NCI-H2171 (cell line): ENCODE measurements at regions not wholly inside any gene's neighbourhood (a gene's known extent, or its start where the extent isn't known, plus 50 kb on each side); places are given as distances from the start of the nearest gene placed in this dataset.

Source experiments
- DNase-seq: peaks from one replicate; lab custom pipeline; 2025; lab: John Stamatoyannopoulos, UW

DNA sequence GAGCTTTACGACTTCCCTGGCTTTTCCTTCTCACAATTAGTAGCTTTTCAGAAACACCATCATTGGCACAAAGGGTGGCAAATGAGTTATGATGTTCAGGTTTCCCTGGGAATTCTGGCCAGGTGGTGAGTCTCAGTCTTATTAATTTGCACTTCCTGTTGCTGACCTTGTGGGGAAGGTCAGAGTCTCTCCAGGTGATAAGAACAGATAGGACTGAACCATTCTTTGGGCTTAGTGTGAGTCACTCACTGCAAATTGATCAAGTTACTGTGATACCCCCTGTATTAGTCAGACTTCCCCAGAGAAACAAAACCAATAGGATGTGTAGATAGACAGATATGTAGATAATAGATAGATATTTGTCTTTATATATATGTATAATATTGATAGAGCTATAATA lies 53.8 kb upstream of the RANBP3L start:
- DNase-seq, result no peak

DNA sequence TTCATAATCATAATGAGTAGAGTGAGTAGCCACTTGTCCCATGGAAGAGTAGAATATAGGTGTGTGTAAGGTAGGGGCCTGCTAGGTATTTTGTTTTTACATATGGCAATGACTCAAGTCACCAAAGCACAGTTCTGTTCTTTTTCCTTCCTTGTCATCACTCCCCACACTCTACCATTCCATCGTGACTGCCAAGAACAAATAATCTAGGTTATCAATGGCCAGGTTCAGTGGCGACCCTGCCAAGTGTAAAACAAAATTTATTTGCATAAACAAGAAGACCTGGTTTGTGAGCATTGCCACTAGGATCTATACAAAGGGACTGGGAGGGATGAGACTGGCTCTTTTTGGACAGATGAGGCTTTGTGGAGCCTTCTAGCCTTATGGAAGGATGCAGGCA lies 55.2 kb upstream of the RANBP3L start:
- DNase-seq, result no peak

DNA sequence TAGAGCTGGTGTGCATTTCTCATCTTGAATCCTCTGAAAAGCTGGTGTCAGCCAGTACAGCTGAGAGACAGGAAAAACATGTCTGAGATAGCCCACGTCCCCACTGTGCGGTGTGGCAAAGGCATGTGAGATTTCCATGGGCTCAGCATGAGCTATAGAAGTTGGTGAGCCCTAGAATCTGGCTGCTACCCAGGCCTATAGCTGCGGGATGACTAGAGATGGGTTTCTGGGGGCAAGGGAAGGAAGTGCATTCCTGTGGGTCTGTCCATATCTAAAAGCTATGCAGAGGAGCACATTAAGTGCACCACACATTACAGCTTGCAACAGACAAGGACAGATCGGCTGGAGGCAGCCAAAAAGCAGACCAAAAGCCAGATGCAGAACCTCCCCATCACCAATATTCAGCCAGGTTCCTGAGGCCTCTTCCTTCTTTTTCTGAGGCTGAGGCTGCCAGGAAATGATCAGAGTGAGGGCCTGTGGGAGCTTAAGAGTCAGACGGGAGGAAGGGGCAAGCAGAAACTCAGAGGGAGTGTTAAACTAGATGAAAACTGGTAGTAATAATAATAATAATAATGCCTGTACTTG lies 55.8 kb upstream of the RANBP3L start:
- no peak for DNase-seq

DNA sequence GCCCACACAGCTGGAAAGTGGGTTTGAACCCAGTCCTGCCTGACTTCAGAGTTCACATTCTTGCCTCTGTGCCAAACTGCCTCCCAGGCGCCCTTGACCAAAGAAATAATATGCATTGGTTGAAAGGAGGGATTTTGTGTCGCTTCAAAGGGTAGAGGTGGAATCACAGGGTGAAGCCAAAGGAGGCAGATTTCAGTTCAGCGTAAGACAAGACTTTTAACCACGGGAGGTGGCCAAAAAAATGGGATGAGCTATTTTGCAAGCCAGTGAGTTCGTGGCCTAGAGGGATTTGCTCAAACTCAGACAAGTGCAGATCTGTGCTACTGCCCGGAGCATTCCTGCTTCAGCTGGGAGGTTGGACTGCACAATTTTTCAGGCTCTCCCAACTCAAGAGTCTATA lies 57.6 kb upstream of the RANBP3L start:
- no peak for DNase-seq

DNA sequence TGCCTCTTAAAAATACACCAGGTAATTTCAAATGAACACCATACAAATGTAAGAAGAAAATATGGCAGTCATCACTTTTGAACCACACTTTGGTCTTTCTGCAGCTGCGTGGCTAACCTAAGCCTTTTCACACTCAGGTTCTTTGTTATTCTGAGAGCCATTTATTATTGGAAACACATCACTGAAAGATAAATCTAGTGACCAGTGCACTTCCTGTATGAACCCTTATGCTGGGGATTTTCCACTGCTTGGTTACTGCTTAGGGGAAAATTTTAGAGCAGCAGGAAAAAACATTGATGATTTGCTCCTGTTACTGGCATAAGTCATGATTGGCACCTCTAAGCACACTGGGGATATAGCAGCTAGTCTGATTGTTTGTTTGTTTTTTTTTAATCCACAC lies 58.6 kb upstream of the RANBP3L start:
- DNase-seq, result no peak

DNA sequence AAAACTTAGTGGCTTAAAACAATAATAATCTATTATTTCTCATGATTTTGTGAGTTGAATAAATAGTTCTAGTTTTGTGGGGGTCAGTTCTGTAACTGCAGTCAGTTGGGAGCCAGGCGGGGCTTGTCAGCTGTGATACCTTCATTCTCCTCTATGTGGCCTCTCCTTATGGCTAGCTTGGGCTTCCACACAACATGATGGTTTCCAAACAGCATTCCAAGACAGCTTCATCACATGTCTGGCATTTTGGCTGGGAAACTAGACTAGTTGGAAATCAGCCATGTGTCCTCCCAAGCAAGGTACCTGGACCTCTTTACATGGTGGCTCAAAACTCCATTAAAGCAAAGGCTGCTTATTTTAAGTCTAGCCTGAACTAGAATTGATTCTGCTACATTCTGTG lies 61.4 kb upstream of the RANBP3L start:
- DNase-seq, result no peak

DNA sequence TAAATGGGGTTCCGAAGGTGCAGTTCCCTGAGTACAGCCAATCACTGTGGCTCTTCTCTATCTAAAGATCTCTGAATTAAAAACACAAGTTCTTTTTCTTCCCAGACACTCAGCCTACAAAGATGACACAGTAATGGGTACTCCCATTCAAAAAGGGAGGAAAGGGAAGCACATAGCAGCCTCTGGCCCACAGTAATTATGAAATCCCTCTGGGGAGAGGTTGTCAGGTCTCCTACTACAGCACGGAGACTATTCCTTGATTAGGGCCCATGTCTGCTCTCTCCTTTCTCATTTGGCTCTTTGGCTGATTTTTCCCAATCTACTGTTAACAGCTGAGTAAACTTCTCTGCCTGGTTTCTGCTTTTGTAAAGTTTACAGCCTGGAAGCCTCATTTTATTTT lies 62.0 kb upstream of the RANBP3L start:
- DNase-seq, result no peak

DNA sequence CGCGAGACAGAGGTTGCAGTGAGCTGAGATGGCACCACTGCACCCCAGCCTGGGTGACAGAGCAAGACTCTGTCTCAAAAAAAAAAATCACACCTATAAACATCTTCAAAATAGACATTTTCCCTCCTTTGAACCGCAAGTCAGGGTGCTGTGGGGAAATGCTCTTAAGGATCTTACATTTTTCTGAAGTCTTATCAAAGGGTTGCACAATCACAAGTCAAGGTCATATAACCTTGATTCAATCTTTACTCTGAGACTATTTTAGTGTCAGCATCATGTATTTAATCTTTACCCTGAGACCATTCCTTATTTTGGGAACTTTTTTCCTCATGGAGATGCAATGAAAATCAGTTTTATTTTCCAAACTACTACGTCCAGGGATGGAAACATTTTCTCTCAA lies 62.8 kb upstream of the RANBP3L start:
- DNase-seq, result no peak

DNA sequence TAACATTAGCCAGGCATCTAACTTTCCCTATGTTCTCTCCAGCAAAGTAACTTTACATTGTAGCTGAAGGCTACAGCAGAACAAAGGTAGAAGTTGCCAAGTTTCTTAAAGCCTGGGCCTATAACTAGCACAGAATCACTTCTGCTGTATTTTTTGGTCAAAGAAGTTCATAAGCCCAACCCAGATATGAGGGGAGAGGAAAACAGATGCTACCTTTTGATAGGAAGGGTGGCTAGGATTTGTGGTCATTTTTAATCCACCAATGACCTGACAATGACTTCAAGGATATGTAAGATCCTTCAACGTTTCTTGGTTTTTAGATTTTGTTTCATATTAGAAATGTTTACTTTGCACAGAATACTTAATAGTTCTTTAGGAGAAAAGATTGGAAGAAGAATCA lies 64.2 kb upstream of the RANBP3L start:
- DNase-seq, result no peak

DNA sequence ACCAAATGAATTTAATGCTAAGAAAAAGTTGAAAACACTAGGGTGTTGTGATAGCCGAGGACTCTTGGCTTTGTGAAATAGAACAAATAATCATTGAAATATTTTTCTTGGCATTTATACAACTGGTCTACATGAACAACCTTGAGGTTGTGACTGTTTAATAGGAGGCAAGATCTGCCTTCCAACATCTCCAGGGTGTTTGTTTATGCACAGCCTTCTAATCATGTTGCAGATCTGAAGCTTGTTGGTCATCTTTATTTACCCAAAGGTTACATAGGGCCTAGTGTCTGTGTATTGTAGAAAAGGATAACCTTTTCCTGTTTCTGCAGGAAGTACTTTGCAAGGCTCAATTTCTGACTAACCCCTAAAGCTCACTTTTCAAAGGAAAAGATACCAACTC lies 65.2 kb upstream of the RANBP3L start:
- DNase-seq, result no peak

DNA sequence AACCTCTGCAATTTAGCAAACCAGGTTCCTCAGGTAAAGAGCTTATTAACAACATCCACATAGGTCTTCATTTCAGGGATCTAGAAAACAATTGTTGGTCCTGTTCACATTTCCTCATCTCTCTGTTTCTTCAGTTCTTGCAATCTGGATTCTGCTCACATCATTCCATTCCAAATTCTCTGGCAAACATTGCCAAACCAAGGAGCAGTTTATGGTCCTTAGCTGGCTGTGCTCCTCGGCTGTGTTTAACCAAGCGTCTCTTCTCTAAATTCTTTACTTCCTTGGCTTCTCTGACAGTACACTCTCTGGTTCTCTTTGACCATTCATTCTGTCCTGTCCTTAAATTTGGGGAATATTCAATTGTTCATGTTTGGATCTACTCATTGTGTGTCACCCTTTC lies 65.8 kb upstream of the RANBP3L start:
- DNase-seq, result no peak

DNA sequence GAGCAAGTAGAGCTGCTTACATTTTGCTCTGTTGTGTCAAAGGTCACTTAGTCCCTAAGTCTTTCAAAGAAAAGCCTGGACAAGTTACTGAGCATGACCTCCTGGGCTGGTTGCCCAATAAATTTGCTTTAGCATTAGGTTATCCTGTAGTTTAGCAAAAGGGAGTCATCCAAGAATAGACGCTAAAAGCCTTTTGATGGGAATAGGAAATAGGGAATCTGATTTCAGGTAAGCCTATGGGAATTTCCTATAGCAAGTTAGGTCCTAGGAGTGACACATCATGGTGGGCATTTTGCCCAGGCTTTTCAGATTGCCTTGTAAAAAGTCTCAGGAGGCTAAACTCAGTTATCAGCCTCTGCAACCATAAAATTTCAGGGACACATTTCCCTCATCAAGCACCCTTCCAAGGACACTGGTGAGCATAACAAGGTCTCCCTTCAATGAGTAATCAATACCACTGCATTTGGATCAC lies 67.6 kb upstream of the RANBP3L start:
- DNase-seq, result no peak

DNA sequence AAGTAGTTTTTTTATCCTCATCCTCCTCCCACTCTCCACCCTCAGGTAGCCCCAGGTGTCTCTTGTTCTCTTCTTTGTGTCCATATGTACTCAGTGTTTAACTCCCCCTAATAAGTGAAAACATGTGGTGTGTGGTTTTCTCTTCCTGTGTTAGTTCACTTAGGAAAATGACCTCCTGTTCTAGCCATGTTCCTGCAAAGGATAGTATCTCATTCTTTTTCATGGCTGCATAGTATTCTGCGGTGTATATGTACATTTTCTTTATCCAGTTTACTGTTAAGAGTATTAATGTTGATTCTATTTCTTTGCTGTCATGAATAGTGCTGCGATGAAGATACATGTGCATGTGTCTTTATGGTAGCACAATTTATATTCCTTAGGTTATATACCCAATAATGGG lies 68.4 kb upstream of the RANBP3L start:
- no peak for DNase-seq

DNA sequence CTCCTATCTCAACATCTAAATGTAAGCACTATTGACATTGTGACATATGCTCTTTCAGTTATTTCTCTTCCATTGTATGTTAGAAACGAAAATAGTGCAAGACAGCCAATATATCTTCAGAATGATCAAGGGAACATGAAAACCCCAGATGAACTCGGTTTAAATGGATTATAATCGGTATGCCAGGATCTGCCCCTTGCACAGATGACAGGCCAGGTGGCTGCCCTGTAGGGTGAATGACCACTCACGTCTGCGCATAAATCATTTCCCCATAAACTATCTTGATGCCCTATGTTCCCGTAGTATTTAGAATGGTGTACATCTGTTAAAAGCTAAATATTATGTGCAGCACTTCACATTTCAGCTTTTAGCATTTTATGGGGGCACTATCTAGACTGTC lies 69.7 kb upstream of the RANBP3L start:
- no peak for DNase-seq

DNA sequence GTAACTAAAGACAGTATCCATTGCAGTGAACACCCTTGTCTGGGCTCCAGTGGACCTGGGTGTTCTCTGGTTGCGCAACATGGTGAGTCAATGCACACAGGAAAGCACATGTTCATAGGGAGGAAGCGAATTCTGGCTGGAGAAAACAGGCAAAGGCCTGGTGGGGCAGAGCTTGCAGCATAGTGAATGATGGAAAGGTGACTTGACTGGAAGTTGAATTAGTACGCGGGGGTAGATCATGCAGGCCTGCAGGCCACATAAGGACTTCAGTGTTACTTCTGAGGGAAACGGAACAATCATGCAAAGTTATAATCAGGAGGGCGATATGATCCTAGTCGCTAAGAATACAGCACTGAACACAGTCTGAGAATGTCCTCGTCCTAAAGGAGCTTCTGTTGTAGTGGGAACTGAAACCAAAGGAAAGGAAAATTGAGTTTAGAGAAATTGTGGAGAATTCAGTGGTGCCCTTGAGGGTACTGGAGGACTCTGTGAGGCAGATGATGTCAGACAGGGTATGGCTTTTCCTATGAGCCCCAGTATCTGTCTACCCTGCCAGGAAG lies 71.9 kb upstream of the RANBP3L start:
- DNase-seq, result no peak

DNA sequence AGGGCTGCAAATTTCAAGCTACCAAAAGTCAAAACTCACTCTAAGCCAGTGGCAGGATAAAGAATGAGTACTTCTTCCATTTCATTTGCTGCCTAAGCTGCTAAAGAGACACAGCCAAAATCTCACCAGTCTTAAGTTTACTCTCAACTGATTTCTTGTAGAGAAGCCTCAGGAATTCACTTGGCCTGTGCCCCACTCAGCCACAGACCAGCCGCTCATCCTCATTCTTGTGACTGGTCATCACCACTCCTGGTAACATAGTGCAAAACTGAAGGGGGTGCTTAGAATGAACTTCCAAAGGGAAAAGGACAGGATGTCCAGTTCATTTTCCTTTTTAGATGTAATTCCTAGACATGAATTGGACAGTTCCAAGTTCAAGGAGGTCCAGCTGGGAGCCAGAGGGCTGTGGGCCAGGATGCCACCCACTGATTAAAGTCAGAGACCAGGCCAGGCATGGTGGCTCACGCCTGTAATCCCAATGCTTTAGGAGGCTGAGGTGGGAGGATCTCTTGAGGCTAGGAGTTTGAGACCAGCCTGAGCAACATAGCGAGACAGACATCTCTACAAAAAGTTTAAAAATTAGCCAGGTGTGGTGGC lies 72.7 kb upstream of the RANBP3L start:
- DNase-seq, result no peak

DNA sequence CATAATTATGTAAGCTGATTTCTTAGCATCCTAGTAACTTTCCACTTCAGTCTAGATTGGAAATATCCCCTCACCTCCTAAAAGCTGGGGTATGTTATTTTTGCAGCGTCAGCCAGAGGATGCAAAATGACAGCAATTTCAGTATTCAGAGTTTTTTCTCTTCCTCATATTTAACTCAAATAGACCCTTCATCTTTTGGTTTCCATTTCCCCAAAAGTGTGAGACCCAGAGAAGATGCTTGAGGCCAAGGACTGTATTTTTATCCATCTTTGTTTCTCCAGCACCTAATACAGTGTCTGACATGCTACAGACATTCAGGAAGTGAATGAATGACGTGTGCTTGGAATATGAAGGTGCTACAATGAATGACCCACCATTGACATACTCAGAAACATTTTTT lies 75.5 kb upstream of the RANBP3L start:
- no peak for DNase-seq

DNA sequence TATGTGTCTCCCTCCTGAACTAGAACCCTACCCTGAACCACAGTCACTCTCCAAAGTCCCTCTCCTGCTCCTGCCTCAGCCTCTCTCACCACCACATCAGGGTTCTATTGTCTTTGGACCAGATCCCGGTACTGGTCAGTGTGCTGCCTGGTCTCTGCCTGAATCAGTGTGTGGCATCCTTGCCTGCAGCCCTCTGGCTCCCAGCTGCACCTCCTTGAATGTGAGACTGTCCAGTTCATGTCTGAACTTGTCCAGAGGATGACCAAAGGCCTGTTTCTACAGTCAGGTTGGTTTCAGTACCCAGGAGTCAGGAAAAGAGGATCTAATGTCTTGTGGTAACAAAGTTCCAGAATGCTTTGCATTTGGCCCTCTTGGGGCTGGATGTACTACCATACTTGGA lies 76.8 kb upstream of the RANBP3L start:
- DNase-seq, result no peak

DNA sequence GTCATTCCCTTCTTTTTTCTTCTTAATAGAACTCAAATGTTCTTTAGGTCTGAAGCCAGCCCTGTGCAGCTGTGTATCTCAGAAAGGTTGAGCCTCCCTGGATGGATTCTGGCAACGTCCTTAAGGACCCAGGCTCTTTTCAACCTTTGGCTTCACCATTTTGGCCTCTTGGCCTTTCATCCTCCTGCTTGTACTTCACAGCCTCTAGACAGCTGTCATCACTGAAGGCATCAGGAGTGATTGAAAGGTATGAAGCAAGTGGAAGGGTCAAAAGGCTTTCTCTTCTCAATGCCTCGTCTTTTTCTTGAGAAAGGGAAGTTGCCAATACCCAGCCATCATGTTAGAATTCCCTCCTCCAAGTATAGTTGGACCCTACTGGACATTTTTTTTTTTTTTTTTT lies 81.2 kb upstream of the RANBP3L start:
- DNase-seq, result no peak

DNA sequence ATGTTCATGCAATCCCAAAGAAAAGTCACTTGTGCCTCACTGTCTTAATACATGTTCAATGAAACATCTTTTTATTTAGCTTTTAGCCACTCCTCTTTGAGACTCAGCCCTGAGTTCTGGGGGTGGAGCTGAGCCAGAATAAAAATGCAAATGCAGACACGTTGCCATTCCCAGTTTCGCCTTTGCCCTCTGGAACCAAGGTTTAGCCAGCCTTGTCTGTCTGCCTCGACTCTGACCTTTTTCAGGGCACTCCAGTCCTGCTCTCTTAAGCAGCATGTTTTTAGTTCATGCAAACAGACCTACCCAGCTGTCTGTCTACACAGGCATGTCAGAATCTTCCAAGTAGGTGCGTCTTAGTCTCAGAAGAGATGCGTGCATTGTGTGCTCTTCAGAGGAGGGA lies 82.2 kb upstream of the RANBP3L start:
- DNase-seq, result no peak

DNA sequence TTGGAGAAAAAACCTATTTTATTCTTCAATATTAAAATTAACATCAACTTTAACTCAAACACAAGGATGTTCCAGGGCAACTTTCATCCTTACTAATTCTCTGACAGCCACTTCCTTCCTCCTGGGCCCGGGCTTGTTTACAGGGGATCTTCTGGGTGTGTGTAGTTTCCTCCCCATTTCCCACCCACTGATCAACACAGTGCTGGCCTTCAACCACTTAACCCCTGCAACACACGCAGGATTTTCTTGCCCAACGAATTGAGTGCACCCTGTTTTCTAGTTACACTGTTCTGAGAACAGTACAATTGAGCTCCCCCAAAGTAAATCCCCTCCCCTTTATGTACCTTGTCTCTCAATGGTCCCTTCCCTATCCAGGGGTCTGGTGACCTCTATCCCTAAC lies 83.1 kb upstream of the RANBP3L start:
- DNase-seq, result no peak

DNA sequence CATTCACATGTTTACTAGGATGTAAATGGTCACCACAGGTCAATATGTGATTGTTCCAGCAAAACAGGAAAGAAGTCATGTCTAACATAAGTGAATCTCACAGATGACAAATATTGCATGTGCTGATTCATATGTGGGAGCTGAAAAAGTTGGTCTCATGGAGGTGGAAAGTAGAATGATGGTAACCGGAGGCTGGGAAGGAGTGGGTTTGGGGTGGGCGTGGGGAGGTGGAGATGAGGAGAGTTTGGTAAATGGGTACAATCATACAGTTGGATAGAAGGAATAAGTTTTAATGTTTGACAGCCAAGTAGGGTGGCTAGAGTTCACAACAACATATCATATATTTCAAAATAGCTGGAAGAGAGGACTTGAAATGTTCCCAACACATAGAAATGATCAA lies 83.8 kb upstream of the RANBP3L start:
- DNase-seq, result no peak

DNA sequence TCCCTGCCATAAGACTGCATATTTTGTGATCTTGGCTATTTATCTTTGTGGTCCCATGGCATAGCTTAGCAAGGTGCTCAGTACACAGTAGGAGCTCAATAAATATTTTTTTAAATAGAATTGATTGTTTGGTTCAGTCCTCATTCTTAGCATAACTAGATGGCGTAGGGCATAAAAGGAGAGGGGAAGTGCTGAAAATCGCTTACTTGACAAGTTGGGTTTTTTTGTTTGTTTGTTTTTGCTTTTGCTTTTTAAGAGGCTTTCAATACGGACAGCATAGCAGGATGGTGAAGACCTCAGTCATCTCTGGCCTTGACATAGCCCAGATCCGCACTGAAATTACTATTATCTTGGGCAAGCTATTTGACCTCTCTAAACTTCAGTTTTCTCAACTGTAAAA lies 86.6 kb upstream of the RANBP3L start:
- DNase-seq, result no peak

DNA sequence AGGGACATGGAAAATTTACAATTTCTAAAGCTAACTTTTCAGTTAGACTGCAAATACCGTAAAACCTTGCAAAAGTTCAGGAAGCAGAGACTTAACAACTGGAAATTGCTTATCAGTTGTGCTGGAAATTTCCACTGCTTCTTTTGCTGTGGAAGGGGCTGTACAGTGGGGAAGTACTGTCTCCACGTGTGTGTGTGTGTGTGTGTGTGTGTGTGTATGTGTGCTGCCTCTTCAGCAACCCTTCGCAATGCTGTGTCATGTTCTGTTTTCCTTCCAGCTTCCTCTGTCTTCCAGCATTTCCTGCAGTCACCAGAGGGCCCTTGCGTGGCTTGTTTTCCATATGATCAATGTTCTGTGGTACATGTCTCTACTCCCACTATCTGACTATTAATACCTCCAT lies 87.5 kb upstream of the RANBP3L start:
- DNase-seq, result no peak
